ENCODE measurements at regions not wholly inside any gene's neighbourhood (a gene's known extent, or its start where the extent isn't known, plus 50 kb on each side); places are given as distances from the start of the nearest gene placed in this dataset.

- peak; percentile 97 for TF ChIP-seq CTCF (IDR thresholded peaks at IDR 0.05)
Measured at GRCh38 chr16:66270333-66270927, 96.1 kb upstream of the CDH5 start.

GRCh38 chr16:66269617-66270332, 96.7 kb upstream of the CDH5 start:
- TF ChIP-seq CTCF (IDR thresholded peaks at IDR 0.05): no peak

DNA sequence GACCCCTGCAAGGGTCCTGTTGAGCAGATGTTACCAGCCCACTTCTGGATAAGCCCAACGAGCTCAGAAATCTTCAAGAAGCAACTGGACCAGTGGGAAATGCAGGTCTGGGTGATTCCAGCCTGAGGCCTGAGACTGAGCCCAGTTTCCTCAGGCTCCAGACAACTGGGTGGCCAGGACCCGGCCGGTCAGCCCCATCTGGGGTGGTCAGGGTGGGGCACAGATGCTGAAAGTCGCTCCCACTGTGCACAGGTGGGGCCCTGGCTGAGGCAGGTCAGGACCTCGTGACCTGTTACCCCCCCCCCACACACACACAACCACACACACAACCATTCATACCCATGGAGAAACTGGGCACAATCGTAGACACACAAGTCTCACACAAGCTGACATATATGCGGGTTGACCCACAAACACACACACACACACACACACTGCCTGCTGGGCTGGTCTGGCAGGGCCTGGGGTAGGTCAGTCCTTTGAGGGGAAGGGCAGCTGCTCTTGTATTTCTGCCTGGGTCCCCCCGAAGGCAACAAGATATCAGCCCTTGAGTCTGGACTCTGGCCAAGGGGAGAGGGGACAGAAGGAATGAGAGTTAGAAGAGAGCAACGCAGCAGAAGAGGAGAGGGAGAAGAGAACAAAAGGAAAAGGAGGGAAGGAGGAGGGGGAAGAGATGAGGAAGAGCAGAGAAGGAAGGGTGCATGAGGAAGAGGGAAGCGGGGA, 99.0 kb upstream of the CDH5 start:
- no peak for TF ChIP-seq CTCF (IDR thresholded peaks at IDR 0.05)

DNA sequence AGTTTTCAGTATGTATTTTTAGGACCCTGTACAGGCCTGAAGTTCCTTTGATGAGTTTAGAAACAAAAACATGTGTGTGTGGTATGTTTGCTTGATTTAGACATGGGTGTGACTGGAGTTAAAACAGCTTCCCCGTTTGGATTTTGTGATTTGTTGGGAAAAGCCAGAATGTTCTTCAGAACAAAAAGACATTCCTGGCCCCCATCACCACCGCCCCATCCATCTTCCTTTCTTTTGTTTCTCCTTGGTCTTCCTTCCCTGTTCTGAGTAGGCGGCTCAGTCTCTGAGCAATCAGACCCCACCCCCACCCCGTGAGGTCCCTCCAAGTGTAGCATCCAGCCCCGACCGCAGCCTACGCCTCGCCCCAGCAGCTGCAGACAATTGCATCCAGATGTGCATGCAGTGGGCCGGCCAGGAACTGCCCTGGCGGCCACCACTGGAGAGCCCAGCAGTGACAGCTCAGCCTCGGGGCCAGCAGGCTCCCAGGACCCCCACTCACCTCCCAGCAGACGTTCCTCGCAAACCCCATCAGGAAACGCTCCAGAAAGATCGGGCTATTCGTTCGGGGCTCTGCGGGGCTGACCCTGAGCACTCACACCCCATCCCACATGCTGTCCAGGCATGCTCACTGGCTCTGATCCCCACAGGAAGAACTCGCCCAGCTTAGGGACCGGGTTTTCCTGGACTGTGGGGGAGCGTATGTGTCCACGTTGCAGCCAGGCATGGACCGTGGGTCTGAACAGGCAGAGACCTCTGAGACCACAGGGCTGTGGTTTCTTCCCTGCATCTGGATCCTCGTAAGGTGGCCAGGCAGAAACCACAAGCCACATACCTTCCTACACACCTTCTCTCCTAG, 99.8 kb upstream of the CDH5 start:
- no peak for TF ChIP-seq CTCF (IDR thresholded peaks at IDR 0.05)

DNA sequence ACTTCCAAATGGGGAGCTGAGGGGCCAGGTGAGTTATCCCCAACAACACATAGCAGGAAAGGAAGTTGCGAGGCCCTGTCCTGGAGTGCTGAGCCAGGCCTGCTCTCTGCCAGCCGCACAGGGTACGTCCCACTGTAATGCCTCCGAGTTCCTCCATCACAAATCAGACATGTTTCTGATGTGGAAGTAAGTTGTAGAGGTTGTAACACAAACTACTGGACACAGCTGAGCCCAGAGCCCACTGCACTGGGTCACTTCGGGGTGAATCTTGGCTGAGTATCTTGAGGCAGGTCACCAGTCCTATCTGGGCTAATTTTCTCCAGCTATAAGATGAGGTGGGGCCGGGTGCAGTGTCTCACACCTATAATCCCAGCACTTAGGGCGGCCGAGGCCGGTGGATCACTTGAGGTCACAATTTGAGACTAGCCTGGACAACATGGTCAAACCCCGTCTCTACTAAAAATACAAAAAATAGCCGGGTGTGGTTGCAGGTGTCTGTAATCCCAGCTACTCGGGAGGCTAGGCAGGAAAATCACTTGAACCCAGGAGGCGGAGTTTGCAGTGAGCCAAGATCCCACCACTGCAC, 100.8 kb upstream of the CDH5 start:
- no peak for TF ChIP-seq CTCF (IDR thresholded peaks at IDR 0.05)

DNA sequence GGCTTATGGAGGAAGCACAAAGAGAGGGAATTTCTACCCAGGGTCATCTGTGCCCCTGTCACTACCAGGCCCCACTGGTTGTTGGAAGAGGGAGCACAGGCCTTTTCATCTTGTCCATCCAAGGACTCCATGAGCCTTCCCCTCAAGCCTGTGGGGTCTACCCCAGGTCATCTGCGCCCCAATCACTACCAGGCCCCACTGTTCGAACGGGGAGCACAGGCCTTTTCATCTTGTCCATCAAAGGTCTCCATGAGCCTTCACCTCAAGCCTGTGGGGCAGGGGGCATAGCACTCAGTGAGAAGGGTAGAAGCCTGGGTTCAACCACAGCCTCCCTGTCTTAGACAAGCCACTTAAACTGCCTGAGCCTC, 101.5 kb upstream of the CDH5 start:
- TF ChIP-seq CTCF (IDR thresholded peaks at IDR 0.05): no peak
